ENCODE measurements at regions not wholly inside any gene's neighbourhood (a gene's known extent, or its start where the extent isn't known, plus 50 kb on each side); places are given as distances from the start of the nearest gene placed in this dataset.

- H3K79me2 ChIP-seq (ENCODE audit: insufficient read depth, low read length): no peaks in the 10 kb centered on the region
- H3K27me3 ChIP-seq (ENCODE audit: insufficient read depth, low read length): no peaks in the 10 kb centered on the region
- TF ChIP-seq CTCF (IDR thresholded peaks at IDR 0.05; ENCODE audit: extremely low read depth, low read depth, low read length): no peak
- H3K4me3 ChIP-seq (ENCODE audit: insufficient read depth, low read length): no peak overlapping the region
- H3K9me3 ChIP-seq (ENCODE audit: low read depth, low read length): no peaks in the 10 kb centered on the region
- no peak overlapping the region for H3K4me2 ChIP-seq (ENCODE audit: insufficient read depth, low read length)
- DNase-seq (ENCODE audit: insufficient read length, low spot score, missing footprints): no peak
- no peaks in the 10 kb centered on the region for H4K20me1 ChIP-seq (ENCODE audit: insufficient read depth, low read length)
- H3K36me3 ChIP-seq (ENCODE audit: insufficient read depth, low read length): no peaks in the 10 kb centered on the region
- H3K4me1 ChIP-seq (ENCODE audit: insufficient read depth, low read length): no peaks in the 10 kb centered on the region
- no peak overlapping the region for H2AFZ ChIP-seq (ENCODE audit: low read length)
- H3K27ac ChIP-seq (ENCODE audit: low read depth, low read length): no peak overlapping the region
Observed at GRCh38 chr2:220664272-220665107, 907.6 kb downstream of the EPHA4 start.

- Histone ChIP-seq H3K4me2 (ENCODE audit: insufficient read depth, low read length) (no peak overlapping the region), H3K4me3 (ENCODE audit: insufficient read depth, low read length) (no peak overlapping the region), H3K36me3 (ENCODE audit: insufficient read depth, low read length) (no peaks in the 10 kb centered on the region), H3K27me3 (ENCODE audit: insufficient read depth, low read length) (no peaks in the 10 kb centered on the region), H3K79me2 (ENCODE audit: insufficient read depth, low read length) (no peaks in the 10 kb centered on the region), H3K27ac (ENCODE audit: low read depth, low read length) (no peak overlapping the region), H2AFZ (ENCODE audit: low read length) (no peak overlapping the region), H3K4me1 (ENCODE audit: insufficient read depth, low read length) (no peaks in the 10 kb centered on the region), H3K9me3 (ENCODE audit: low read depth, low read length) (no peaks in the 10 kb centered on the region), H4K20me1 (ENCODE audit: insufficient read depth, low read length) (no peaks in the 10 kb centered on the region)
- no peak for TF ChIP-seq CTCF (IDR thresholded peaks at IDR 0.05; ENCODE audit: extremely low read depth, low read depth, low read length)
- DNase-seq (ENCODE audit: insufficient read length, low spot score, missing footprints): no peak
Observed at GRCh38 chr2:220665108-220665471, 907.0 kb downstream of the EPHA4 start.

- Histone ChIP-seq H3K27ac (ENCODE audit: low read depth, low read length) (no peak overlapping the region), H2AFZ (ENCODE audit: low read length) (no peak overlapping the region), H3K27me3 (ENCODE audit: insufficient read depth, low read length) (no peaks in the 10 kb centered on the region), H3K36me3 (ENCODE audit: insufficient read depth, low read length) (no peaks in the 10 kb centered on the region), H3K9me3 (ENCODE audit: low read depth, low read length) (no peaks in the 10 kb centered on the region), H4K20me1 (ENCODE audit: insufficient read depth, low read length) (no peaks in the 10 kb centered on the region), H3K79me2 (ENCODE audit: insufficient read depth, low read length) (no peaks in the 10 kb centered on the region), H3K4me2 (ENCODE audit: insufficient read depth, low read length) (no peak overlapping the region), H3K4me3 (ENCODE audit: insufficient read depth, low read length) (no peak overlapping the region), H3K4me1 (ENCODE audit: insufficient read depth, low read length) (no peaks in the 10 kb centered on the region)
- no peak for TF ChIP-seq CTCF (IDR thresholded peaks at IDR 0.05; ENCODE audit: extremely low read depth, low read depth, low read length)
- DNase-seq (ENCODE audit: insufficient read length, low spot score, missing footprints): no peak
Observed at GRCh38 chr2:220669324-220669723, 902.8 kb downstream of the EPHA4 start.

GRCh38 chr2:220670511-220670910 lies 901.6 kb downstream of the EPHA4 start:
- Histone ChIP-seq H3K79me2 (ENCODE audit: insufficient read depth, low read length) (no peaks in the 10 kb centered on the region), H3K9me3 (ENCODE audit: low read depth, low read length) (no peaks in the 10 kb centered on the region), H3K36me3 (ENCODE audit: insufficient read depth, low read length) (no peaks in the 10 kb centered on the region), H4K20me1 (ENCODE audit: insufficient read depth, low read length) (no peaks in the 10 kb centered on the region), H3K27ac (ENCODE audit: low read depth, low read length) (no peak overlapping the region), H3K4me3 (ENCODE audit: insufficient read depth, low read length) (no peak overlapping the region), H3K4me1 (ENCODE audit: insufficient read depth, low read length) (no peaks in the 10 kb centered on the region), H3K27me3 (ENCODE audit: insufficient read depth, low read length) (no peaks in the 10 kb centered on the region), H2AFZ (ENCODE audit: low read length) (no peak overlapping the region), H3K4me2 (ENCODE audit: insufficient read depth, low read length) (no peak overlapping the region)
- DNase-seq (ENCODE audit: insufficient read length, low spot score, missing footprints): no peak
- no peak for TF ChIP-seq CTCF (IDR thresholded peaks at IDR 0.05; ENCODE audit: extremely low read depth, low read depth, low read length)
